ENCODE measurements at regions not wholly inside any gene's neighbourhood (a gene's known extent, or its start where the extent isn't known, plus 50 kb on each side); places are given as distances from the start of the nearest gene placed in this dataset.

DNA sequence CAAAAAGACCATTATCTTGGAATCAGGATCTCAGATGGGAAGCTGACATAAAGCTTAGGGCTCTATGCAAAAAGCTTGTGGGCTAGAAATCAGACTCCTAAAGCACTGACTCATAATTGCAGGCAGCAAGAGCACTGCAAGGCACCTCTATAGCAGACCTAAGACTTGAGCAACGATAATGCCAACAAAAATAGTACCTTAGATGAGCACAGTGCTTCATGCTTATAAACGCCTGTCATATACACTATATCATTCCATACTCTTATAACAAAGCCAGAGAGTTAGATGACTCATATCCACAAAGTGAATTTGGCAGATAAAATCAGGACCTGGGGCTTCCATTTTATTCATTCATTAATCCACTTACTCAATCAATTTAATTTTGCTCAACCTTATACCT lies 560.8 kb downstream of the MCTP2 start:
- no peak overlapping the region for H3K27ac ChIP-seq (ENCODE audit: extremely low read length, insufficient read depth, low read length)
- H4K20me1 ChIP-seq (ENCODE audit: insufficient read depth, low read length) = no peaks in the 10 kb centered on the region
- ATAC-seq = no peak
- H3K4me2 ChIP-seq (ENCODE audit: low read depth, low read length) = no peak overlapping the region
- no peaks in the 10 kb centered on the region for H3K36me3 ChIP-seq (replicated peaks in 1 of 2; ENCODE audit: control insufficient read depth in 1 of 2, insufficient read depth in 2 of 2, low read length in 2 of 2)
- no peak overlapping the region for H2AFZ ChIP-seq (ENCODE audit: low read length)
- CTCF ChIA-PET (ENCODE audit: low intra/inter-chr PET ratio, low total read pairs) = no interaction called here
- DNase-seq (ENCODE audit: low spot score) = no peak
- in situ Hi-C loops (cut with HindIII; ENCODE audit: extremely low pct_ligation_motif_present, low pct_unique_long_range_greater_than_20kb) = no loop called here
- no peak for FAIRE-seq
- intact Hi-C loops (cut with micrococcal nuclease; ENCODE audit: unreplicated experiment) = no loop called here
- H3K9me3 ChIP-seq (ENCODE audit: low read length) = peaks cover 39% of the 10 kb centered on the region
- no TSS peak for BruUV-seq (replicated peaks)
- H3K79me2 ChIP-seq (ENCODE audit: insufficient read depth, low read length) = no peaks in the 10 kb centered on the region
- no peaks in the 10 kb centered on the region for H3K4me1 ChIP-seq (ENCODE audit: insufficient read depth, low read length)
- WGBS (ENCODE audit: low lambda C conversion rate) = 0% methylated on average over 2 of the region's 2 CpGs
- no peak overlapping the region for H3K9ac ChIP-seq (ENCODE audit: insufficient read depth, low read depth, low read length)
- no peaks in the 10 kb centered on the region for H3K27me3 ChIP-seq (ENCODE audit: control insufficient read depth in 1 of 2, insufficient read depth in 2 of 2, low read length in 2 of 2)
- no peak overlapping the region for H3K4me3 ChIP-seq (replicated peaks in 1 of 3; ENCODE audit: insufficient read depth in 1 of 3, low read depth in 2 of 3, low read length in 3 of 3)
- POLR2A ChIA-PET = no interaction called here
- TF ChIP-seq HNF4G (IDR thresholded peaks at IDR 0.05; ENCODE audit: borderline replicate concordance, low read depth, low read length) (no peak), HNF4G (CRISPR knock-in tag; IDR thresholded peaks at IDR 0.05; ENCODE audit: borderline replicate concordance, low read depth) (no peak), NCOA1 (CRISPR knock-in tag; IDR thresholded peaks at IDR 0.05) (no peak), SNRNP70 (IDR thresholded peaks at IDR 0.05; ENCODE audit: low read depth, low read length) (no peak), ZFP82 (CRISPR knock-in tag; IDR thresholded peaks at IDR 0.05; ENCODE audit: borderline replicate concordance) (no peak), CENPX (CRISPR knock-in tag; IDR thresholded peaks at IDR 0.05) (no peak), KLF6 (CRISPR knock-in tag; IDR thresholded peaks at IDR 0.05) (no peak), KDM2A (CRISPR knock-in tag; IDR thresholded peaks at IDR 0.05; ENCODE audit: borderline replicate concordance, low read depth) (no peak), ARNTL (CRISPR knock-in tag; IDR thresholded peaks at IDR 0.05) (no peak), GPN1 (CRISPR knock-in tag; IDR thresholded peaks at IDR 0.05; ENCODE audit: borderline replicate concordance) (no peak), RBM39 (IDR thresholded peaks at IDR 0.05; ENCODE audit: low read depth, low read length, poor library complexity, severe bottlenecking) (no peak)
- TF ChIP-seq, protein P1, sequence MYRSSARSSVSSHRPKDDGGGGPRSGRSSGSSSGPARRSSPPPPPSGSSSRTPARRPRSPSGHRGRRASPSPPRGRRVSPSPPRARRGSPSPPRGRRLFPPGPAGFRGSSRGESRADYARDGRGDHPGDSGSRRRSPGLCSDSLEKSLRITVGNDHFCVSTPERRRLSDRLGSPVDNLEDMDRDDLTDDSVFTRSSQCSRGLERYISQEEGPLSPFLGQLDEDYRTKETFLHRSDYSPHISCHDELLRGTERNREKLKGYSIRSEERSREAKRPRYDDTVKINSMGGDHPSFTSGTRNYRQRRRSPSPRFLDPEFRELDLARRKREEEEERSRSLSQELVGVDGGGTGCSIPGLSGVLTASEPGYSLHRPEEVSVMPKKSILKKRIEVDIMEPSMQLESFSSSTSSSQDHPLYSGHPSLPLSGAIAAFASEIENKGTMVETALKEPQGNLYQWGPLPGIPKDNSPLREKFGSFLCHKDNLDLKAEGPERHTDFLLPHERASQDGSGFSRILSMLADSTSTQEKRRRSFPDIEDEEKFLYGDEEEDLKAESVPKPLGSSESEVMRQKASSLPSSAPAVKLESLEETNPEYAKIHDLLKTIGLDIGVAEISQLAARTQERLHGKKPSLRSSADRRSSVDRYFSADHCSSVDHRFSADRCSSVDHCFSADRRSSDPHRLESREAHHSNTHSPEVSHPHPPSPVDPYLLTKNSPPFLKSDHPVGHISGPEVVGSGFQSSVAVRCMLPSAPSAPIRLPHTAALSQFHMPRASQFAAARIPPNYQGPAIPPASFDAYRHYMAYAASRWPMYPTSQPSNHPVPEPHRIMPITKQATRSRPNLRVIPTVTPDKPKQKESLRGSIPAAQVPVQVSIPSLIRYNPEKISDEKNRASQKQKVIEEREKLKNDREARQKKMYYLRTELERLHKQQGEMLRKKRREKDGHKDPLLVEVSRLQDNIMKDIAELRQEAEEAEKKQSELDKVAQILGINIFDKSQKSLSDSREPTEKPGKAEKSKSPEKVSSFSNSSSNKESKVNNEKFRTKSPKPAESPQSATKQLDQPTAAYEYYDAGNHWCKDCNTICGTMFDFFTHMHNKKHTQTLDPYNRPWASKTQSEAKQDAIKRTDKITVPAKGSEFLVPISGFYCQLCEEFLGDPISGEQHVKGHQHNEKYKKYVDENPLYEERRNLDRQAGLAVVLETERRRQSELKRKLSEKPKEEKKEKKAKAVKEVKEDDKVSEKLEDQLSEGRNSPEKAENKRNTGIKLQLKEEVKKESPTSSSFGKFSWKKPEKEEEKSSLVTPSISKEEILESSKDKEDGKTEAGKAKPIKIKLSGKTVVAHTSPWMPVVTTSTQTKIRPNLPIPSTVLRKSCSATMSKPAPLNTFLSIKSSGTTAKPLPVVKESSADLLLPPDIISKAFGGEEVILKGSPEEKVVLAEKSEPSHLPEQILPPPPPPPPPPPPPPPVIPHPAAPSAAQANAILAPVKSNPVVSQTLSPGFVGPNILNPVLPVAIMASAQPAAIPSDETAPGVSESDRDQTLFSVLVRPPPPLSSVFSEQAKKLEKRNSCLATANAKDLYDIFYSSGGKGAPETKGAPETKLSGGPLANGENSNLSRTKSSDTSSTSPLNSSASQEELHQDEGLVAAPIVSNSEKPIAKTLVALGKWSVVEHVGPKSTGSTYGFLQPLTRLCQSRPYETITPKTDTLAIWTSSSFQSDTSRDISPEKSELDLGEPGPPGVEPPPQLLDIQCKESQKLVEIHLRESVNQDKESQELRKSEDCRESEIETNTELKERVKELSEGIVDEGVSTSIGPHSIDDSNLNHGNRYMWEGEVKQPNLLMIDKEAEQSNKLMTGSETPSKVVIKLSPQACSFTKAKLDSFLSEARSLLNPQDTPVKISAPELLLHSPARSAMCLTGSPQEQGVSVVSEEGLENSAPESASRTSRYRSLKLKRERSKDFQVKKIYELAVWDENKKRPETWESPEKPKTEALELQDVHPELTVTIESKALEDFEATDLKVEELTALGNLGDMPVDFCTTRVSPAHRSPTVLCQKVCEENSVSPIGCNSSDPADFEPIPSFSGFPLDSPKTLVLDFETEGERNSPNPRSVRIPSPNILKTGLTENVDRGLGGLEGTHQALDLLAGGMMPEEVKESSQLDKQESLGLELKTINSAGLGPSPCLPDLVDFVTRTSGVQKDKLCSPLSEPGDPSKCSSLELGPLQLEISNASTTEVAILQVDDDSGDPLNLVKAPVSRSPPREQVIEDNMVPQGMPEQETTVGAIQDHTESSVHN (CRISPR knock-in tag; IDR thresholded peaks at IDR 0.05) = no peak
- TF ChIP-seq, protein P2, sequence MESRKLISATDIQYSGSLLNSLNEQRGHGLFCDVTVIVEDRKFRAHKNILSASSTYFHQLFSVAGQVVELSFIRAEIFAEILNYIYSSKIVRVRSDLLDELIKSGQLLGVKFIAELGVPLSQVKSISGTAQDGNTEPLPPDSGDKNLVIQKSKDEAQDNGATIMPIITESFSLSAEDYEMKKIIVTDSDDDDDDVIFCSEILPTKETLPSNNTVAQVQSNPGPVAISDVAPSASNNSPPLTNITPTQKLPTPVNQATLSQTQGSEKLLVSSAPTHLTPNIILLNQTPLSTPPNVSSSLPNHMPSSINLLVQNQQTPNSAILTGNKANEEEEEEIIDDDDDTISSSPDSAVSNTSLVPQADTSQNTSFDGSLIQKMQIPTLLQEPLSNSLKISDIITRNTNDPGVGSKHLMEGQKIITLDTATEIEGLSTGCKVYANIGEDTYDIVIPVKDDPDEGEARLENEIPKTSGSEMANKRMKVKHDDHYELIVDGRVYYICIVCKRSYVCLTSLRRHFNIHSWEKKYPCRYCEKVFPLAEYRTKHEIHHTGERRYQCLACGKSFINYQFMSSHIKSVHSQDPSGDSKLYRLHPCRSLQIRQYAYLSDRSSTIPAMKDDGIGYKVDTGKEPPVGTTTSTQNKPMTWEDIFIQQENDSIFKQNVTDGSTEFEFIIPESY (CRISPR knock-in tag; IDR thresholded peaks at IDR 0.05) = no peak
